PC-3 (cell line): ENCODE measurements at regions not wholly inside any gene's neighbourhood (a gene's known extent, or its start where the extent isn't known, plus 50 kb on each side); places are given as distances from the start of the nearest gene placed in this dataset.

Experiments used
- ATAC-seq: fragments of 200-7000 bp; cut with Tn5 transposase; 2 replicates; pipeline ENCODE4 v1.9.1; 2020; ENCODE audit warnings: mild to moderate bottlenecking, moderate library complexity
- BruUV-seq: library from RNA; stranded (reverse); fragments of 400-500 nt; replicated peaks from 2 replicates; lab custom pipeline; 2021; lab: Mats Ljungman, UMichigan
- CTCF ChIA-PET: fragments of 300-600 bp; sonication (Branson Sonifier 250); formaldehyde crosslinking; loops from one replicate; lab custom pipeline; 2022; ENCODE audit warnings: antibody characterized with exemption; lab: Charles Lee
- POLR2A ChIA-PET: fragments of 300-600 bp; sonication (Branson Sonifier 250); formaldehyde crosslinking; loops from one replicate; lab custom pipeline; 2022; ENCODE audit warnings: antibody characterized with exemption; ENCODE audit not compliant: unreplicated experiment; lab: Charles Lee
- DNase-seq: peaks from one replicate; pipeline ENCODE4 v3.0.0-alpha.2; 2015
- H2AFZ ChIP-seq: fragments of 300-600 bp; sonication (generic); 2 replicates; pipeline ENCODE4 v1.6.0; 2016; ENCODE audit warnings: antibody characterized with exemption, low read length
- H3F3A ChIP-seq: fragments of 300-600 bp; sonication (generic); one replicate; pipeline ENCODE4 v1.6.0; 2017; ENCODE audit warnings: antibody characterized with exemption, low read length, control low read depth, mild to moderate bottlenecking; ENCODE audit not compliant: unreplicated experiment
- H3K27ac ChIP-seq: fragments of 300-600 bp; sonication (generic); 2 replicates; pipeline ENCODE4 v1.5.1; 2016; ENCODE audit warnings: mild to moderate bottlenecking, low read length
- H3K27me3 ChIP-seq: fragments of 300-600 bp; sonication (generic); 2 replicates; pipeline ENCODE4 v1.6.1; 2016; ENCODE audit warnings: low read length, mixed read lengths
- H3K36me3 ChIP-seq: fragments of 300-600 bp; sonication (generic); 2 replicates; pipeline ENCODE4 v1.6.1; 2016; ENCODE audit warnings: low read depth, mixed run types, low read length, mixed read lengths
- H3K4me1 ChIP-seq: fragments of 300-600 bp; sonication (generic); 2 replicates; pipeline ENCODE4 v1.5.1; 2016; ENCODE audit warnings: low read length; ENCODE audit not compliant: insufficient read depth
- H3K4me2 ChIP-seq: fragments of 300-600 bp; sonication (generic); 2 replicates; pipeline ENCODE4 v1.6.0; 2016; ENCODE audit warnings: low read length
- H3K4me3 ChIP-seq: fragments of 300-600 bp; sonication (generic); 2 replicates; pipeline ENCODE4 v1.5.1; 2016; ENCODE audit warnings: mild to moderate bottlenecking, low read length, mixed read lengths
- H3K79me2 ChIP-seq: fragments of 300-600 bp; sonication (generic); 2 replicates; pipeline ENCODE4 v1.6.1; 2017; ENCODE audit warnings: low read length, mixed read lengths
- H3K9ac ChIP-seq: fragments of 300-600 bp; sonication (generic); 2 replicates; pipeline ENCODE4 v1.6.0; 2016; ENCODE audit warnings: mild to moderate bottlenecking, low read length
- H3K9me2 ChIP-seq: fragments of 300-600 bp; sonication (generic); replicated peaks from 2 replicates; pipeline ENCODE4 v1.6.1; 2016; ENCODE audit warnings: mixed run types, low read length, mixed read lengths
- H3K9me3 ChIP-seq: fragments of 300-600 bp; sonication (generic); 2 replicates; pipeline ENCODE4 v1.6.1; 2016; ENCODE audit warnings: low read length, mixed read lengths
- H4K20me1 ChIP-seq: fragments of 300-600 bp; sonication (generic); 2 replicates; pipeline ENCODE4 v1.6.1; 2016; ENCODE audit warnings: low read length, mixed read lengths
- CTCF ChIP-seq: fragments of 300-600 bp; sonication (generic); conservative IDR thresholded peaks from 2 replicates; pipeline ENCODE4 v1.5.1; 2017; ENCODE audit warnings: antibody characterized with exemption, low read depth, mild to moderate bottlenecking, low read length
- EZH2 ChIP-seq: fragments of 300-600 bp; sonication (generic); IDR thresholded peaks from one replicate; pipeline ENCODE4 v1.6.1; 2017; ENCODE audit warnings: antibody characterized with exemption, mild to moderate bottlenecking, low read length; ENCODE audit not compliant: unreplicated experiment
- EZH2phosphoT487 ChIP-seq: fragments of 300-600 bp; sonication (generic); IDR thresholded peaks from 2 replicates; pipeline ENCODE4 v1.6.1; 2018; ENCODE audit warnings: mild to moderate bottlenecking, antibody characterized with exemption, low read length, borderline replicate concordance
- intact Hi-C: fragments of 100-400 bp; cut with micrococcal nuclease; formaldehyde crosslinking; loops from 2 replicates; pipeline ENCODE4 v1.9.0; 2023

- DNase-seq, result peak; percentile 11
- Histone ChIP-seq H3K4me2 (no peak overlapping the region), H3K4me1 (peaks cover 14% of the 10 kb centered on the region), H3K27me3 (no peaks in the 10 kb centered on the region), H3K9ac (no peak overlapping the region), H3K36me3 (no peaks in the 10 kb centered on the region), H3K4me3 (no peak overlapping the region), H3K79me2 (no peaks in the 10 kb centered on the region), H3K9me2 (no peaks in the 10 kb centered on the region), H2AFZ (no peak overlapping the region), H3F3A (no peaks in the 10 kb centered on the region), H3K9me3 (no peaks in the 10 kb centered on the region), H4K20me1 (no peaks in the 10 kb centered on the region), H3K27ac (no peak overlapping the region)
- TF ChIP-seq CTCF (no peak), EZH2 (no peak), EZH2phosphoT487 (no peak)
- BruUV-seq, result no TSS peak
- ATAC-seq, result no peak
- CTCF ChIA-PET, result no interaction called here
- intact Hi-C loops, result no loop called here
- POLR2A ChIA-PET, result no interaction called here
These were observed 134.0 kb upstream of the CPSF6 start for GRCh38 chr12:69105101-69105962.

GRCh38 chr12:69106482-69107118 is 132.8 kb upstream of the CPSF6 start:
- H4K20me1 ChIP-seq, result no peaks in the 10 kb centered on the region
- ChIA-PET CTCF (no interaction called here), POLR2A (no interaction called here)
- no peaks in the 10 kb centered on the region for H3K27me3 ChIP-seq
- no peak overlapping the region for H3K4me3 ChIP-seq
- no peaks in the 10 kb centered on the region for H3K9me2 ChIP-seq
- H3K4me2 ChIP-seq, result no peak overlapping the region
- no peaks in the 10 kb centered on the region for H3F3A ChIP-seq
- DNase-seq (no peak), ATAC-seq (no peak)
- no TSS peak for BruUV-seq
- TF ChIP-seq EZH2 (no peak), CTCF (no peak)
- H3K4me1 ChIP-seq, result peaks cover 9% of the 10 kb centered on the region
- H3K9ac ChIP-seq, result no peak overlapping the region
- H3K79me2 ChIP-seq, result no peaks in the 10 kb centered on the region
- no peak overlapping the region for H3K27ac ChIP-seq
- no peaks in the 10 kb centered on the region for H3K36me3 ChIP-seq
- H2AFZ ChIP-seq, result no peak overlapping the region
- intact Hi-C loops, result no loop called here
- H3K9me3 ChIP-seq, result no peaks in the 10 kb centered on the region

GRCh38 chr12:69107541-69107940 is 131.8 kb upstream of the CPSF6 start:
- ATAC-seq (no peak), DNase-seq (no peak)
- Histone ChIP-seq H3K36me3 (no peaks in the 10 kb centered on the region), H3K4me1 (peaks cover 7% of the 10 kb centered on the region; the same call in 1 of the 2 replicates), H3K9me3 (no peaks in the 10 kb centered on the region), H3K9ac (no peak overlapping the region), H3K27me3 (no peaks in the 10 kb centered on the region), H3K27ac (no peak overlapping the region), H3K4me3 (no peak overlapping the region), H2AFZ (no peak overlapping the region), H3F3A (no peaks in the 10 kb centered on the region), H4K20me1 (no peaks in the 10 kb centered on the region), H3K4me2 (no peak overlapping the region), H3K79me2 (no peaks in the 10 kb centered on the region), H3K9me2 (0 out of 2 replicates have a peak, but pooled peaks cover 3% of the 10 kb centered on the region)
- TF ChIP-seq EZH2phosphoT487 (no peak), EZH2 (no peak), CTCF (no peak)
- ChIA-PET POLR2A (no interaction called here), CTCF (no interaction called here)
- no TSS peak for BruUV-seq
- intact Hi-C loops, result no loop called here
